Neural cell (in vitro differentiated cells): ENCODE measurements at regions not wholly inside any gene's neighbourhood (a gene's known extent, or its start where the extent isn't known, plus 50 kb on each side); places are given as distances from the start of the nearest gene placed in this dataset.

ENCODE experiments used
- H2AFZ ChIP-seq: fragments of 200-600, 300-800 bp; sonication (generic), shearing (Covaris generic); 2 replicates; pipeline ENCODE4 v1.6.0; 2014; ENCODE audit warnings: low read depth, mild to moderate bottlenecking, antibody characterized with exemption, low read length, moderate library complexity
- H3F3A ChIP-seq: fragments of 200-600 bp; shearing (Covaris generic); 2 replicates; pipeline ENCODE4 v1.6.1; 2016; ENCODE audit warnings: mild to moderate bottlenecking, moderate library complexity, mixed read lengths, antibody characterized with exemption, low read length; ENCODE audit not compliant: insufficient read depth, poor library complexity, severe bottlenecking
- H3K27ac ChIP-seq: fragments of 200-600, 300-800 bp; sonication (generic), shearing (Covaris generic); 2 replicates; pipeline ENCODE4 v1.5.1; 2014; ENCODE audit warnings: mild to moderate bottlenecking, low read length, moderate library complexity
- H3K27me3 ChIP-seq: fragments of 300-800, 200-600 bp; sonication (generic), shearing (Covaris generic); 2 replicates; pipeline ENCODE4 v1.6.0; 2014; ENCODE audit warnings: mild to moderate bottlenecking, low read depth, low read length, moderate library complexity; ENCODE audit not compliant: insufficient read depth
- H3K36me3 ChIP-seq: fragments of 300-800, 200-600 bp; sonication (generic), shearing (Covaris generic); 2 replicates; pipeline ENCODE4 v1.5.1; 2014; ENCODE audit warnings: mild to moderate bottlenecking, antibody characterized with exemption, low read length, moderate library complexity; ENCODE audit not compliant: insufficient read depth
- H3K4me2 ChIP-seq: fragments of 300-800, 200-600 bp; sonication (generic), shearing (Covaris generic); 2 replicates; pipeline ENCODE4 v1.6.0; 2014; ENCODE audit warnings: mild to moderate bottlenecking, low read length
- H3K4me3 ChIP-seq: fragments of 300-800, 200-600 bp; sonication (generic), shearing (Covaris generic); 2 replicates; pipeline ENCODE4 v1.5.1; 2014; ENCODE audit warnings: mild to moderate bottlenecking, low read length, moderate library complexity
- H3K79me2 ChIP-seq: fragments of 200-600 bp; shearing (Covaris generic); replicated peaks from 2 replicates; pipeline ENCODE4 v1.6.0; 2014; ENCODE audit warnings: mild to moderate bottlenecking, low read length, moderate library complexity; ENCODE audit not compliant: insufficient read depth
- H3K9ac ChIP-seq: fragments of 300-800, 200-600 bp; sonication (generic), shearing (Covaris generic); 2 replicates; pipeline ENCODE4 v1.6.1; 2016; ENCODE audit warnings: mild to moderate bottlenecking, low read length, mixed read lengths
- H3K9me2 ChIP-seq: fragments of 200-600 bp; shearing (Covaris generic); 2 replicates; pipeline ENCODE4 v1.6.1; 2016; ENCODE audit warnings: mild to moderate bottlenecking, low read length, mixed read lengths; ENCODE audit not compliant: insufficient read depth
- H3K9me3 ChIP-seq: fragments of 200-600, 300-800 bp; sonication (generic), shearing (Covaris generic); 2 replicates; pipeline ENCODE4 v1.6.1; 2016; ENCODE audit warnings: mild to moderate bottlenecking, mixed run types, low read length, moderate library complexity, mixed read lengths
- H4K20me1 ChIP-seq: fragments of 200-600 bp; shearing (Covaris generic); 2 replicates; pipeline ENCODE4 v1.6.1; 2016; ENCODE audit warnings: mild to moderate bottlenecking, mixed run types; ENCODE audit not compliant: insufficient read depth
- EP300 ChIP-seq: fragments of 450-650 bp; conservative IDR thresholded peaks from 2 replicates; pipeline ENCODE4 v1.6.1; 2014; ENCODE audit warnings: antibody characterized with exemption, mild to moderate bottlenecking, moderate library complexity; ENCODE audit not compliant: poor library complexity, severe bottlenecking
- EZH2 ChIP-seq: fragments of 200-600, 300-800 bp; shearing (Covaris generic), sonication (generic); IDR thresholded peaks from 2 replicates; pipeline ENCODE4 v1.6.1; 2014; ENCODE audit warnings: antibody characterized with exemption, low read length, borderline replicate concordance, mild to moderate bottlenecking; ENCODE audit not compliant: insufficient read depth, poor library complexity, severe bottlenecking
- MXI1 ChIP-seq: fragments of 450-650 bp; conservative IDR thresholded peaks from 2 replicates; pipeline ENCODE4 v1.6.1; 2014; ENCODE audit warnings: antibody characterized with exemption, mild to moderate bottlenecking; ENCODE audit not compliant: poor library complexity, severe bottlenecking
- POLR2AphosphoS5 ChIP-seq: IDR thresholded peaks from 2 replicates; pipeline ENCODE4 v1.6.1; 2012
- RAD21 ChIP-seq: fragments of 450-650 bp; conservative IDR thresholded peaks from 2 replicates; pipeline ENCODE4 v1.6.1; 2014; ENCODE audit warnings: antibody characterized with exemption, mild to moderate bottlenecking, moderate library complexity
- SMC3 ChIP-seq: fragments of 450-650 bp; conservative IDR thresholded peaks from 2 replicates; pipeline ENCODE4 v1.6.1; 2014; ENCODE audit warnings: antibody characterized with exemption, mild to moderate bottlenecking, moderate library complexity; ENCODE audit not compliant: poor library complexity
- TAF1 ChIP-seq: IDR thresholded peaks from 2 replicates; pipeline ENCODE4 v1.6.1; 2012; ENCODE audit warnings: low read depth
- TF ChIP-seq, protein P1 (sequence below): fragments of 450-650 bp; IDR thresholded peaks from 2 replicates; pipeline ENCODE4 v1.5.1; 2014; ENCODE audit warnings: antibody characterized with exemption, mild to moderate bottlenecking, moderate library complexity; ENCODE audit not compliant: poor library complexity, severe bottlenecking
- TF ChIP-seq, protein P2 (sequence below): IDR thresholded peaks from 2 replicates; pipeline ENCODE4 v1.6.1; 2012; ENCODE audit warnings: borderline replicate concordance

DNA sequence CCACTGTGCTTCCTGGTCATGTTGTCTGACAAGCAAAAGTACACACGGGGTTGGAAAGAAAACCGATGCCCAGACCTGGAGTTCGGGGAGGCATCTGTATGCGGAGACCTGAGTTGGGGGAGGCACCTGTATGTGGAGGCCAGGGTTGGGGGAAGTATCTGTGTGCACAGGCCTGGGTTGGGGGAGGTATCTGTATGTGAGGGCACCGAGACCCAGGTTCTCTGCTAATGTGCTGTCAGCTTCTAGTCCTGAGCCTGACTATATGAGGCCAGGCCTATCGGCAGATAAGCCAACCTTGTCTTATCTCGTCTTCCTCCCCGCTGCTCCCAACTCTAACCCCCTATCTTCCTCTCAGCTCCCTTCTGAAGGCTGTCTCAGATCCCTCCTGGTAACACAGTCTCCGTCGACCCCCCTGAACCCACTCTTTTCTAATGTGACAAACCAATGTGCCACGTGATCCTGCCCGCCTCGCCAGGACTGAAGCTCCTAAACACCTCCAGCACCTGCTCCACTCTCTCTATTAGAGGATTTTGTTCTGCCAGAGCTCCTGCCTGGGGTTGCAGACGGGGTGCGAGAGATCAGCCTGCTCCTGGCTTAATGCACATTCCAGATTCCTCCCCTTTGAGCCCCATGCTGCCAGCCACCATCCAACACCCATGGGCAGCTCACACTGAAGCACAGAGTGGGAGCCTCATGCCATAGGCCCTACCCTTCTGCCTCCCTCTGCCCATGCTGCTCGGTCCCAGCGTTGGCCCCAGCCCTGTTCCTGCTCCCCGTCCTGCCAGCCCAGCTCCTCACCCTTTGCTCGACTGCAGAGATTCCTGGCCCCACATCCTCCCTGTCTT is 188.4 kb downstream of the SH3BP4 start:
- no peaks in the 10 kb centered on the region for H4K20me1 ChIP-seq
- H3K9ac ChIP-seq, result no peak overlapping the region
- H3K27ac ChIP-seq, result no peak overlapping the region
- no peak overlapping the region for H3K4me2 ChIP-seq
- H3K4me3 ChIP-seq, result no peak overlapping the region
- H3K36me3 ChIP-seq, result no peaks in the 10 kb centered on the region
- no peaks in the 10 kb centered on the region for H3K27me3 ChIP-seq
- H3K9me2 ChIP-seq, result no peaks in the 10 kb centered on the region
- no peak for TF ChIP-seq EZH2
- no peak for TF ChIP-seq EP300
- TF ChIP-seq, protein P1, sequence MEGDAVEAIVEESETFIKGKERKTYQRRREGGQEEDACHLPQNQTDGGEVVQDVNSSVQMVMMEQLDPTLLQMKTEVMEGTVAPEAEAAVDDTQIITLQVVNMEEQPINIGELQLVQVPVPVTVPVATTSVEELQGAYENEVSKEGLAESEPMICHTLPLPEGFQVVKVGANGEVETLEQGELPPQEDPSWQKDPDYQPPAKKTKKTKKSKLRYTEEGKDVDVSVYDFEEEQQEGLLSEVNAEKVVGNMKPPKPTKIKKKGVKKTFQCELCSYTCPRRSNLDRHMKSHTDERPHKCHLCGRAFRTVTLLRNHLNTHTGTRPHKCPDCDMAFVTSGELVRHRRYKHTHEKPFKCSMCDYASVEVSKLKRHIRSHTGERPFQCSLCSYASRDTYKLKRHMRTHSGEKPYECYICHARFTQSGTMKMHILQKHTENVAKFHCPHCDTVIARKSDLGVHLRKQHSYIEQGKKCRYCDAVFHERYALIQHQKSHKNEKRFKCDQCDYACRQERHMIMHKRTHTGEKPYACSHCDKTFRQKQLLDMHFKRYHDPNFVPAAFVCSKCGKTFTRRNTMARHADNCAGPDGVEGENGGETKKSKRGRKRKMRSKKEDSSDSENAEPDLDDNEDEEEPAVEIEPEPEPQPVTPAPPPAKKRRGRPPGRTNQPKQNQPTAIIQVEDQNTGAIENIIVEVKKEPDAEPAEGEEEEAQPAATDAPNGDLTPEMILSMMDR, result no peak
- TF ChIP-seq POLR2AphosphoS5, result no peak
- no peak for TF ChIP-seq SMC3
- TF ChIP-seq RAD21, result no peak
- TF ChIP-seq, protein P2, sequence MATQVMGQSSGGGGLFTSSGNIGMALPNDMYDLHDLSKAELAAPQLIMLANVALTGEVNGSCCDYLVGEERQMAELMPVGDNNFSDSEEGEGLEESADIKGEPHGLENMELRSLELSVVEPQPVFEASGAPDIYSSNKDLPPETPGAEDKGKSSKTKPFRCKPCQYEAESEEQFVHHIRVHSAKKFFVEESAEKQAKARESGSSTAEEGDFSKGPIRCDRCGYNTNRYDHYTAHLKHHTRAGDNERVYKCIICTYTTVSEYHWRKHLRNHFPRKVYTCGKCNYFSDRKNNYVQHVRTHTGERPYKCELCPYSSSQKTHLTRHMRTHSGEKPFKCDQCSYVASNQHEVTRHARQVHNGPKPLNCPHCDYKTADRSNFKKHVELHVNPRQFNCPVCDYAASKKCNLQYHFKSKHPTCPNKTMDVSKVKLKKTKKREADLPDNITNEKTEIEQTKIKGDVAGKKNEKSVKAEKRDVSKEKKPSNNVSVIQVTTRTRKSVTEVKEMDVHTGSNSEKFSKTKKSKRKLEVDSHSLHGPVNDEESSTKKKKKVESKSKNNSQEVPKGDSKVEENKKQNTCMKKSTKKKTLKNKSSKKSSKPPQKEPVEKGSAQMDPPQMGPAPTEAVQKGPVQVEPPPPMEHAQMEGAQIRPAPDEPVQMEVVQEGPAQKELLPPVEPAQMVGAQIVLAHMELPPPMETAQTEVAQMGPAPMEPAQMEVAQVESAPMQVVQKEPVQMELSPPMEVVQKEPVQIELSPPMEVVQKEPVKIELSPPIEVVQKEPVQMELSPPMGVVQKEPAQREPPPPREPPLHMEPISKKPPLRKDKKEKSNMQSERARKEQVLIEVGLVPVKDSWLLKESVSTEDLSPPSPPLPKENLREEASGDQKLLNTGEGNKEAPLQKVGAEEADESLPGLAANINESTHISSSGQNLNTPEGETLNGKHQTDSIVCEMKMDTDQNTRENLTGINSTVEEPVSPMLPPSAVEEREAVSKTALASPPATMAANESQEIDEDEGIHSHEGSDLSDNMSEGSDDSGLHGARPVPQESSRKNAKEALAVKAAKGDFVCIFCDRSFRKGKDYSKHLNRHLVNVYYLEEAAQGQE, result no peak
- no peak for TF ChIP-seq TAF1
- TF ChIP-seq MXI1, result no peak
- no peaks in the 10 kb centered on the region for H3F3A ChIP-seq
- H3K79me2 ChIP-seq, result no peaks in the 10 kb centered on the region
- no peak overlapping the region for H2AFZ ChIP-seq
- H3K9me3 ChIP-seq, result no peaks in the 10 kb centered on the region

DNA sequence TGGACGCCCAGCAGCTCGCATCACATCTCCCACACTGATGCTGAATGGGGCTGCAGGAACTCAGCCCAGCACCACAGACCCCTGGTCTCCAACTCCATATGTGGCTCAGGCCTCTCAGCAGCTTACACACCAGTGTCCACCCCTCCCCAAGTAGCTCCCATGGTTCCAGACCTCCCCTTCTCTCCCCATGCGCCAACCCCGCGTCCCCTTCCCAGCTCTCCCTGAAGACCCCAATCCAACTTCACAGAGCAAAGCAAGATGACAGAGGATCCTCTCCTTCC is 188.9 kb downstream of the SH3BP4 start:
- Histone ChIP-seq H3K9me2 (no peaks in the 10 kb centered on the region), H3F3A (no peaks in the 10 kb centered on the region), H3K79me2 (no peaks in the 10 kb centered on the region), H3K27ac (no peak overlapping the region), H4K20me1 (no peaks in the 10 kb centered on the region), H3K4me3 (no peak overlapping the region), H3K9ac (no peak overlapping the region), H3K9me3 (no peaks in the 10 kb centered on the region), H2AFZ (no peak overlapping the region), H3K36me3 (no peaks in the 10 kb centered on the region), H3K4me2 (no peak overlapping the region), H3K27me3 (no peaks in the 10 kb centered on the region)
- TF ChIP-seq MXI1, result no peak
- TF ChIP-seq SMC3, result no peak
- no peak for TF ChIP-seq RAD21
- TF ChIP-seq EP300, result no peak
- TF ChIP-seq TAF1, result no peak
- no peak for TF ChIP-seq EZH2
- TF ChIP-seq, protein P2, result no peak
- no peak for TF ChIP-seq POLR2AphosphoS5
- TF ChIP-seq, protein P1, result no peak
